HT-29 (cell line): ENCODE measurements at regions not wholly inside any gene's neighbourhood (a gene's known extent, or its start where the extent isn't known, plus 50 kb on each side); places are given as distances from the start of the nearest gene placed in this dataset.
"Not testable (repeated sequence)": the region's sequence is repeated elsewhere in the genome, so short reads cannot be mapped to it uniquely, and the experiment has no call there.

ENCODE experiments used
- DNase-seq: peaks from one replicate; pipeline ENCODE4 v3.0.0-alpha.2; 2015; ENCODE audit warnings: low spot score

DNA sequence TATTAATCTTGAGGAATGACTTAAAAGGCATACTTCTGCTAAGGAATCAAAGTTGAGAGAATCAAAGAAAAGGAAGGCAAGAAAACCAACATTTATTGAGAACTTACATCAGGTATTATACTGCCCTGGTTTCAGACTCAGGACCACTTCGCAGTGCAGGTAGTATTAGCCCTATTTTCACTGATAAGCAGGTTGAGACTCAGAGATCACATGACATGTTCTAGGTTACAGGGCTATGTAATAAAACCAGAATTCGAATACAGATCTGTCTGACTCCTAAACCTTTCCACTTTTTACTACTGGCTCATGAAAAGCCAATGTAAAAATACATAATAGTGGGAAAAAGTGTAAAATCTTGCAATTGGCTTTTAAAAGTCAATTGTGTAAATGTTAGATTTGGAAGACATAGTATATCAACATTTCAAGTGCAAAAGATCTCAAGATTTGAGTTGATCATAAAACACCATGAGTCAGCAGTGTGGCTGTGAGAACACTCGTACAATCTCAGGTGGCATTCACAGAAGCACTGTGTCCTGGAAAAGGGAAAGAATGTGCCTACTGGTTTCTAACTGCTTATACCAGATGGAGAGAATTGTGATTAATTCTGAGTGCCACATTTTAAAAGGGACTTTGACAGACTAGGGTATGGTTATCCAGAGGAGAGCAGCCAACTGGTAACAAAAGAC lies 195.8 kb upstream of the MKLN1 start:
- DNase-seq = peak; percentile 17

DNA sequence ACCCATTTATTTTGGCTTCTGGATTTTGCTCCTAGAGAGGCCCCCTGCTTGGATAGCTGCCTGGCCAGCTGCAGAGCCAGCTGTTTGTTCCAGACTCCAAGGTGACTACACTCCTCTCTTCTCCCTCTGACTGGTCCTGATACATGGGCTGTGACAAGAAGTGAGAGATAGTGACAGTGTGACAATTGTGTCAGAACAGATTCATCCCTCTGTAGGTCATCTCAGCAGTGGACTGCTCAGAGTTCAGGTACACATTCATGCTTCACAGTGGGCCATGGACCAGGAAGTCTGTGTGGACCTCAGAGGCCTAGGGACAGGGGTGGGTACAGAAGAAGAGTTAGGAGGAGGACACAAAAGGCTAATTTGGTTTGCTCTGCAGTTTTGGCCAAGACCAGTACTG lies 188.2 kb upstream of the MKLN1 start:
- DNase-seq = no peak

DNA sequence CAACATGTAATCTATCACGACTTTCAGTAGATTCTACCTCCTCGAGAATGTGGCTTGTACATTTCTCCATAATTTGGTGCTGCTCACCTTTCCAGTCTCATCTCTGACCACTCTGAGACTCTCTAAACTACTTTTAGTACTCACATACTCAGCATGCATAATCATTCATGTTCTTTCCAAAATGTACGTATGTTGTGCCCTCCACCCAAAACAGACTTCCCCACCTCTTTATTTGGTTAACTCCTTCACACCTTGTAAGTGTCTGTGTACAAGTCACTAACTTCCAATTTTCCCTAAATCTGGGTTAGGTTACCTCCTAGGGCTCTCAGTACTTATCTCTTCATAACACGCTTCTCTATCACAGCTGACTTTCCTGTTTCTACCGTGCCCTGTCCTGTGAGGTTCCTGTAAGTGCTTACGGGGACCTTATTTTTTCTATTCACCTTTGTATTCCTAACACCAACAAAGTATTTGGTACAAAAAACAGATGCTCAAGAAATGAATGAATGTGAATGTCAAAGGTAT lies 186.2 kb upstream of the MKLN1 start:
- DNase-seq = no peak

DNA sequence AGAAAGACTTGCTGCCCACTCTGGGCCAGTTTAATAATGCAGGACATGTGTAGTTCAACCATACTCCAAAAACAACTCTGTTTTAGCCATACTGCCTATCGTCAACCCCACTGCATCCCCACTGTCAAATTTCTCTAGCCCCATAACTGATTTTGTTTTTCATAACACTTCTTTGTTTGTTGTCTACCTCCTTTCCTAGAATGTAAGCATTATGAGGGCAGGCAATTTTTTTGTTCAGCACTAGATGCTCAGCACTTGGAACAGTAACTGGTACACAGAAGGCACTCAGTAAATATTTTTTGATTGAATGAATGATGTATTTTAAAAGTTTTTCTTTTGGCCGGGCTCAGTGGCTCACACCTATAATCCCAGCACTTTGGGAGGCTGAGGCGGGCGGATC lies 183.8 kb upstream of the MKLN1 start:
- DNase-seq = no peak

DNA sequence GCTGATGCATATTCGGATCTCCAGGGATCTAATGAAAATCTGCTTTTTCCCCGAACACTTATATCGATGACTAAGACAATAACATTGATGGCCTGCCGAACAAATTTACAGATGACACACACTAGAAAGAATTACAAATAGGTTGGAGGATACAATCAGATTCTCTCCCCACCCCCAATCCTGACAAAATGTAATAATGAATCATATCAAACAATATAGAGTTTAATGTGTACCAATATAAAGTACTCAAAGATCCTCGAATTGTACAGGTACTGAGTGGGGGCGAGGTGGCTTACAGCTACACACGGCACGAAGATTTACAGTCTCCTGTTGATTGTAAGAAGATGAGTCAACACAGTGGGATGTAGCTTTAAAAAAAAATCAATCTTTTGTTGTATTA lies 182.7 kb upstream of the MKLN1 start:
- no peak for DNase-seq

- DNase-seq = no peak
These were observed 181.9 kb upstream of the MKLN1 start for GRCh38 chr7:131145770-131146169.

- no peak for DNase-seq
These were observed 180.1 kb upstream of the MKLN1 start for GRCh38 chr7:131147604-131148003.

DNA sequence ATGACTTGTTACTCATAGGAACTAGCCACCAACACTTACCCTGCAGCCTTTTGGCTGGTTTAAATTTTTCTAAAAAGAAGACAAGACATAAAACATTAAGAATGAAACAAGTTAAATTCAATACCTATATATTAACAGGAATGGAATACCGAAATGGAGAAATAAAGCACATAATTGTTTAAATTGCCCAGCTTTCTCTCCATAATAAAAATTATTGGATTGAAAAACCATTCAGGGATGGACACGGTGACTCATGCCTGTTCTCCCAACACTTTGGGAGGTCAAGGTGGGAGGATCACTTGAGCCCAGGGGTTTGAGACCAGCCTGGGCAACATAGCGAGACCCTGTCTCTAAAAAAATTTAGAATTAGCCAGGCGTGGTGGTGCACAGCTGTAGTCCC lies 179.4 kb upstream of the MKLN1 start:
- DNase-seq = no peak

GRCh38 chr7:131148708-131149428 lies 178.8 kb upstream of the MKLN1 start:
- DNase-seq = no peak

- no peak for DNase-seq
These were observed 178.3 kb upstream of the MKLN1 start for GRCh38 chr7:131149429-131149773.

- no peak for DNase-seq
These were observed 177.8 kb upstream of the MKLN1 start for GRCh38 chr7:131149840-131150239.

- no peak for DNase-seq
These were observed 176.6 kb upstream of the MKLN1 start for GRCh38 chr7:131151034-131151433.

DNA sequence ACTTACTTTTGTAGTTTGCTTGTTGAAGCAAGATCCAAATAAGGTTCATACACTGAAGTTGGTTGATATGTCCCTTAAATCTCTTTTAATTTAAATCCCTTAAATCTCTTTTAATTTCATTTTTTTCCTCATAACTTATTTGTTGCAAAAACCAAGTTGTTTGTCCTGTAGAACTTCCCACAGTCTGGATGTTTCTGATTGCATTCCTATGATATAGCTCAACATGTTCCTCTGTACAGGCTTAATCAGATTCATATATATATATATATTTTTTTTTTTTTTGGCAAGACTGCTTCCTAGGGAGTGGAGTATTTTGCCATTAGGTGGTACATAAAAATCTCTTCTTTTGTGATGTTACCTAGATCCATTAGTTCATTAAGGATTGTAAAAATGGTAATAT lies 174.9 kb upstream of the MKLN1 start:
- no peak for DNase-seq

GRCh38 chr7:131154380-131154779 lies 173.3 kb upstream of the MKLN1 start:
- DNase-seq = no peak

DNA sequence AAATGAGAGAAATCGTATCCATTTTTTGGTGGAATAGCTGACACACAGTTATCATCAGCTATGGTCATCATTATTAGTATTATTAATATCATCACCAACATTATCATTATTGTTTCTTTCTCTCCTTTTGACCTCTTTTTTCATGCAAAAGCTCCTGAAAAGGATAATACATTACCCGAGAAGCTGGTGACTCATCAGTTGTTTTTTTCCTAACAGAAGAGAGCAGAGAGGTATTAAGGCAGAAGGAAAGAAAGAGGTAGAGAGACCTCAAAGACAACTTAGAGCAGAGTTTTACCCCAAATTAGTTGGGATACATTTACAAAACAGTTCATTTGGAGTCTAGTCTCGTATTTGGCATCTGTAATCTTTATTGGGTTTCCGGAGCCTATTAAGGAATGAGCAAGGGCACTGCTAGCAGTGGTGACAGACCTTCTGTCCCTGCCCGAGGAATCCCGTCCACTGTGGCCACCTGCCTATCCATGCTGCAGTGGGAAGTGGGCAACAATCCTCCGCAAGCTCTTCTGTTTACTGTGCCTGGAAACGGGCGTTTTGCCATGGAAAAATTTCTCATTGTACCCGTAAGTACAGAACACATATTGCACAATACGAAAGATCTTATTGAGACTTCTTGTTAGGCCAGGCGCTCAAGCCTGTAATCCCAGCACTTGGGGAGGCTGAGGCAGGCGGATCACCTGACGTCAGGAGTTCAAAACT lies 170.0 kb upstream of the MKLN1 start:
- DNase-seq = no peak

GRCh38 chr7:131158244-131158636 lies 169.4 kb upstream of the MKLN1 start:
- DNase-seq = not testable (repeated sequence)

- no peak for DNase-seq
These were observed 167.7 kb upstream of the MKLN1 start for GRCh38 chr7:131159961-131160361.

GRCh38 chr7:131161103-131161502 lies 166.6 kb upstream of the MKLN1 start:
- DNase-seq = no peak

DNA sequence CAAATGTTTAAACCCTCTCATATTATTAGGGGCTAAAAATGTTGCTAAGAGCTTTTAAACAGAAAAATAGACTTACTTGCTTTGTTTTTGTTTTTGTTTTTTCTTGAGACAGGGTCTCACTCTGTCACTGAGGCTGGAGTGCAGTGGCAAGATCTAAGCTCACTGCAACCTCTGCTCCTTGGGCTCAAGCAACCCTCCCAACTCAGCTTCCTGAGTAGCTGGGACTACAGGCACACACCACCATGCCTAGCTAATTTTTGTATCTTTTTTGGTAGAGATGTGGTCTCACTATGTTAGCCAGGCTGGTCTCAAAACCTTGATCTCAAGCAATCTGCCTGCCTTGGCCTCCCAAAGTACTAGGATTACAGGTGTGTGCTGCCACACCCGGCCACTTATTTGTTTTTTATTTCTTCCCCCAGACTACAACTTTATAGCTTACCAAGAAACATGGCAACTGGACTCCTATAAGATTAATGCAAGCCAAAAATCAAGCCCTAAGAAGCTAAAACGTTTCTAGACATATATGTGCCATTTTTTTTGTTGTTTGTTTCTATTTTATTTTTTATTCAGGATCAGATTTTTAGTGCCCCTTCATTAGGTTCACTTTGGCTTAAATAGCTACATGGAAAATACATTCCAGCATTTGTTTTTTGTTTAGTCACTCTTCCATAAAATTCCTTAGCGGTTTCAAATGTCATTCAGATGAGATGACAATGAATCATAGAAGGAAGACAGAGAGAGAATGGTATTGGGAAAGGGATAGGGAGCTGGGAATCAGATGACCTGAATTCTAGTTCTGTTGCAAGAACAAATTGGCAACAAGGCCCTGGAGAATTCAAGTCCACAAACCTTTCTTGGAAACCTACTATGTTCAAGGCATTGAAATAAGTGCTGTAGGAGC lies 163.4 kb upstream of the MKLN1 start:
- DNase-seq = peak; percentile 11

- no peak for DNase-seq
These were observed 161.6 kb upstream of the MKLN1 start for GRCh38 chr7:131166066-131166465.

- DNase-seq = no peak
These were observed 157.0 kb upstream of the MKLN1 start for GRCh38 chr7:131170440-131171271.
